Activated T-cell treated with anti-CD3 and anti-CD28 coated beads, Interleukin-2, amount 50 U/mL, for 4 hours (primary cell): ENCODE measurements at regions not wholly inside any gene's neighbourhood (a gene's known extent, or its start where the extent isn't known, plus 50 kb on each side); places are given as distances from the start of the nearest gene placed in this dataset.

ENCODE experiments used
- ATAC-seq, 2 donors: fragments of 200-7000 bp; cut with Tn5 transposase; one replicate each; pipeline ENCODE4 v1.10.0; 2021
- DNase-seq: peaks from one replicate; pipeline ENCODE4 v3.0.0-alpha.2; 2020
- H3K27me3 Mint-ChIP-seq: one replicate; pipeline ENCODE4 v1.8.0; 2021; ENCODE audit warnings: low read depth, mixed read lengths
- H3K36me3 Mint-ChIP-seq: one replicate; pipeline ENCODE4 v1.8.0; 2022; ENCODE audit warnings: mixed read lengths; ENCODE audit not compliant: insufficient read depth
- H3K4me1 Mint-ChIP-seq: one replicate; pipeline ENCODE4 v1.8.0; 2021; ENCODE audit warnings: low read depth, mixed read lengths
- H3K4me3 Mint-ChIP-seq: one replicate; pipeline ENCODE4 v1.8.0; 2021; ENCODE audit warnings: mild to moderate bottlenecking, moderate library complexity, mixed read lengths
- H3K9me3 Mint-ChIP-seq: one replicate; pipeline ENCODE4 v1.8.0; 2021; ENCODE audit warnings: mixed read lengths

DNA sequence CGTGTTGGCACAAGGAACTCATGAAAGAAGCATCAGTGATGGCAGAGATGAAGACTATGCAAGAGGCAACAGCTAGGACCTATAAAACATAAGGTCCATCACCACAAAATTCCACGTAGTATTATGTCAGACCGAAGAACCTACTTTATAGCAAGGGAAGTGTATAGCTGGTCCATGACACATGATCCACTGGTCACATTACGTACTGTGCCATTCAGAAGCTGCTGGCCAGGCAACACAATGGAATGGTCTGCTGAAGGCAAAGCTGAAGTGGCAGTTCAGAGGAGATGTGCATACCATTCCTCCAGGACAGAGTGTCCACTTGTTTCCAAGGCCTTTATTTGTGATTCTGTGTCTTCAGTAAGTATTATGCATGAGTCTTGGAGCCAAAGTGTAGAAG is 215.5 kb upstream of the UGT8 start:
- DNase-seq = no peak
- H3K27me3 Mint-ChIP-seq = peaks cover 6% of the 10 kb centered on the region
- no peaks in the 10 kb centered on the region for H3K4me1 Mint-ChIP-seq
- H3K4me3 Mint-ChIP-seq = no peak overlapping the region
- no peaks in the 10 kb centered on the region for H3K36me3 Mint-ChIP-seq
- no peak for ATAC-seq
- H3K9me3 Mint-ChIP-seq = no peaks in the 10 kb centered on the region

DNA sequence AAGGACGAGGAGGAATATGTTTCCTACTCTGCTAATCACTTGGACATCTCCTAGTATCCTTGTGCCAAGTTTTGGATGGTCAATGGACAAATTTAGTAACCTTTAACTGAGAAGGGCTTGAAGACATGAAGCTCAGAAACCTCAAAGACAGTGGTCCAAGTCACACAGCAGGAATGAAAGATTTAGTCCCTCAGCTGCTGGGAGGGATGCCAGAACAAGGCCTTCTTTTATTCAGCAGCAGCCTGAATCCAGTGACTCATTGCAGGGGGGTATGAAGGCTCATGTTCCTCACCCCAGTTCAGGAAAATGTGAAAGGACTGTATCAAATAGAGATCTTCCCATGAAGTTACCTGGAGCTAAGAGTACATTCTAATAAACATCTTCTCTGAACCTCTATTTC is 214.9 kb upstream of the UGT8 start:
- Mint-ChIP-seq H3K4me1 (no peaks in the 10 kb centered on the region), H3K9me3 (no peaks in the 10 kb centered on the region), H3K36me3 (no peaks in the 10 kb centered on the region), H3K27me3 (peaks cover 6% of the 10 kb centered on the region), H3K4me3 (no peak overlapping the region)
- ATAC-seq = no peak
- no peak for DNase-seq

DNA sequence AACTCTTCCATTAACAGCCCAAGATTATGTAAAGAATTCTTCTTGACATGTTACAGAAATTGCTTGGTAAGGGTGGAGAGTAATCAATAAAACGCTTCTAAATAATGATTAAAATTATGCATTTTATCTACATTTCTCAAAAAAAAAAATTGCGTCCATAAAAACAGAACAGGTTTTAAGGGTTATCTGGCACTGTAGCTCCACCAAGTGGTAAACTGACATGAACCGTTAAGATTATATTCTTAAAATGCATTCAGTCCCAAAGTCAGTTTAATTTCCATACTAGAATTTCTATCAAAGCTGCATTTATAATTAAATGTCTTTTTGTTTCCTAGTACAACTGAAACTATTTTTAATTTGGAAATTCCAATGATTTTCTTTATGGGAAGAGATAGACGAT is 214.0 kb upstream of the UGT8 start:
- H3K36me3 Mint-ChIP-seq = no peaks in the 10 kb centered on the region
- H3K27me3 Mint-ChIP-seq = peaks cover 6% of the 10 kb centered on the region
- no peak overlapping the region for H3K4me3 Mint-ChIP-seq
- no peak for DNase-seq
- ATAC-seq = no peak
- no peaks in the 10 kb centered on the region for H3K9me3 Mint-ChIP-seq
- no peaks in the 10 kb centered on the region for H3K4me1 Mint-ChIP-seq

DNA sequence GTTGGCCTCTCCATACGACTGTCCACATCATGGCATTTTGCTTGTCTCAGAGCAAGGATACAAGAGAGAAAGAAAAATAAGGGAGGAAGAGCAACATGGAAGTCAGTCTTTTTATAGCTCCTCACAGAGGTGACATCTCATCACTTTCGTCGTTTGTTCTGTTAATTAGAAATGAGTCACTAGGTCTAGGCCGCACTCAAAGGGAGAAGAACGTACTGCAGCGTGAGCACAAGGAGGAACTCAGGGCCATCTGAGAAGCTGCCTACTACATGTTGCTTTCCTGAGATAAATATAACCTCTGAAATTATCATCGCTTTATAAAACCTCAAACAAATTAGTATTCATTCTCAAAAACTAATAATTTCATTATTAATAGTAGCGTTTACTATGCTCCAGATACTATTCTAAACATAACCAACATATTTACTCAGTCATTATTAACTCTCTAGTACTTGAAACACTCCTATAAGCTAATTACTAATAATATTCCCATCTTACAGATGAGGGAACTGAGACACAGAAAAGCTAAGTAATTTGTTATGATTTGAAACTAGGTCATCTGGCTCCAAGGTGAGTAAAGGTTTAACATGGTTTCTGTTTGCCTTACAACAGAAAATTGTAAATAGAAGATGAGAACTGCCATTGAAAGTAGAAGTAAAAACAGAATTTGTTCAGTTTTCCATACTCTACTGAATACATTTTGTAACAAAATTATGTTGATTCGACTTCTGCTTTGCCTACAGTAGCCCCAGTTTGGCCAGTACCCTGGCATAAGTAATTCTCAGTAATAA is 213.2 kb upstream of the UGT8 start:
- Mint-ChIP-seq H3K36me3 (no peaks in the 10 kb centered on the region), H3K27me3 (peaks cover 6% of the 10 kb centered on the region), H3K9me3 (no peaks in the 10 kb centered on the region), H3K4me1 (no peaks in the 10 kb centered on the region), H3K4me3 (no peak overlapping the region)
- ATAC-seq (no peak), DNase-seq (no peak)

GRCh38 chr4:114386637-114387233 is 211.9 kb upstream of the UGT8 start:
- H3K4me1 Mint-ChIP-seq = no peaks in the 10 kb centered on the region
- no peaks in the 10 kb centered on the region for H3K9me3 Mint-ChIP-seq
- peaks cover 6% of the 10 kb centered on the region for H3K27me3 Mint-ChIP-seq
- ATAC-seq (no peak), DNase-seq (no peak)
- H3K4me3 Mint-ChIP-seq = no peak overlapping the region
- no peaks in the 10 kb centered on the region for H3K36me3 Mint-ChIP-seq

- H3K36me3 Mint-ChIP-seq = no peaks in the 10 kb centered on the region
- ATAC-seq = no peak
Measured at GRCh38 chr4:114389070-114389685, 209.4 kb upstream of the UGT8 start.

DNA sequence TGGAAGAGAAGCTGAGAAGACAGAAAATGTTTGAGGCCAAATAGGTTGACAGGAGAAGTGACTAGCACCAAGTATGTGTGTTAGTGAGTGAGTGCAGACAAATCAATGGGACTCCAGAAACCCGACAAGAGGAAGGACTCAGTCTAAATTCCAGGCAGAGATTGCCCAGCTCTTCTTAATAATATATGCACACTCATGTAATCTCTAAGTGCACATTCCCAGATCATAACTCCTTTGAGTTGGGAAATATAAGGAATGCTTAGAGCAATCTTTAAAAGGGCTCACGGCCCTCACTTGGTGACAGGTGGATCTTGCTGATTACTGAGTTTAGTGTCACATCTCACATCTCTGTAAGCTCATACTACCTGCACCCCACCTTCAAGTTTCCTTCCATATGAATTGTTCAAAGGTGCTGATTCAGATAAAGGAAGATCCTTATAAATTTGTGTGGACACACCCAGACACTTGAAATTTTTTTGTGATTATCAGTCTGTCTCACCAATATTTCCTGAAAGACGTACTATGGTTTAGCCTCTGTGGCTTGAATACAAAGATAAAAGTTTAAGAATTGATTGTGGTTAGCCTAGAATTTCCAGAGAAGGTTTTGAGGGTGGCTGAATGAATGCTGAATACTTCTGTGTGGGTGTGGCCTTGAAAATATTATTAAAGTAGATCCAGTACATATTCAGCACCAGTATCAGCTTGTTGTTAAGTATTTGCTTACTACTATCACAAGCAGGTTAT is 205.1 kb upstream of the UGT8 start:
- H3K4me1 Mint-ChIP-seq = peaks cover 8% of the 10 kb centered on the region
- no peak for ATAC-seq
- DNase-seq = no peak
- H3K36me3 Mint-ChIP-seq = no peaks in the 10 kb centered on the region
- H3K4me3 Mint-ChIP-seq = no peak overlapping the region
- no peaks in the 10 kb centered on the region for H3K9me3 Mint-ChIP-seq
- H3K27me3 Mint-ChIP-seq = peaks cover 5% of the 10 kb centered on the region

More at GRCh38 chr4:114389070-114389685, 209.4 kb upstream of the UGT8 start:
- Mint-ChIP-seq H3K9me3 (no peaks in the 10 kb centered on the region), H3K27me3 (peaks cover 6% of the 10 kb centered on the region), H3K4me1 (peaks cover 3% of the 10 kb centered on the region), H3K4me3 (no peak overlapping the region)
- no peak for DNase-seq

- H3K27me3 Mint-ChIP-seq = peaks cover 4% of the 10 kb centered on the region
- no peak for ATAC-seq
- no peak overlapping the region for H3K4me3 Mint-ChIP-seq
- no peaks in the 10 kb centered on the region for H3K9me3 Mint-ChIP-seq
- H3K36me3 Mint-ChIP-seq = no peaks in the 10 kb centered on the region
- H3K4me1 Mint-ChIP-seq = peaks cover 8% of the 10 kb centered on the region
- DNase-seq = no peak
Measured at GRCh38 chr4:114396808-114397207, 201.8 kb upstream of the UGT8 start.

DNA sequence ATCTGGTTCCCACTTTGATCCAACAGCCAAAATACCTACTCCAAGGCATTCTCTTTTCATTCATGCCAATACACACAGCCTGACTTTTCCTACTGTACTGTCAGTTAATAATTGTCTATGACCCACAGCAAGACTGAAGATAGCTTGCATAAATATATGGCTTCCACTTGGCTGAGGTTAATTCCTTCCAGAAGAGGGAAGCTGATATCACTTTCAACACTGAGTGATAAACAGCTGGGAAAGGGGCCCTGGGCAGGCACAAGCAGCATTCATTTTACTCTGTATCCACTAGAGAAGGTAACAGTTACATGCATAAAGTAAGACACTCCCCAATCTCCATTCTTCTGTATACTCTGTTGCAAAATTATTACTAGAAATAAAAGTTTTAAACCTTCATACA is 200.2 kb upstream of the UGT8 start:
- no peak for DNase-seq
- ATAC-seq = no peak
- Mint-ChIP-seq H3K27me3 (peaks cover 4% of the 10 kb centered on the region), H3K9me3 (no peaks in the 10 kb centered on the region), H3K4me1 (peaks cover 8% of the 10 kb centered on the region), H3K4me3 (no peak overlapping the region), H3K36me3 (no peaks in the 10 kb centered on the region)

- Mint-ChIP-seq H3K9me3 (peaks cover under 1% of the 10 kb centered on the region), H3K4me1 (peaks cover 5% of the 10 kb centered on the region), H3K36me3 (no peaks in the 10 kb centered on the region), H3K27me3 (peaks cover 4% of the 10 kb centered on the region), H3K4me3 (no peak overlapping the region)
- ATAC-seq (no peak), DNase-seq (no peak)
Measured at GRCh38 chr4:114399105-114399504, 199.5 kb upstream of the UGT8 start.

DNA sequence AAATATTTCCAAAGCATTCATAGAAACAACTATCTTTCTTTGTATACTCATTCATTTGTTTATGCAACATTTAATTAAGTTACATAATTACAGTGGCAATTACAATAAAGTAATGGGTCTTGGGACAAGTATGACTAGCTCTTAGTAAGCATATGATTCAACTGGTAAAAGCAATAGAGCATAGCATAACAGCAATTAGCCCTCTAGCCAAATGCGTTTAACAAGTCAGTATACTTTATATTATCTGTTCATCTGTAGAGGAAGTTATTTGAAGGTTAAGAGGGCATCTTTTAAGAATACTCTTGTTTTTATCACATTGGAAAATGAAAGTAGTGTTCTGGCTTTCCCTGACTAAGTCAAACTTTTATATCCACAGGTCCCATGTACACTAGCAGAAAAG is 198.1 kb upstream of the UGT8 start:
- no peaks in the 10 kb centered on the region for H3K36me3 Mint-ChIP-seq
- no peak overlapping the region for H3K4me3 Mint-ChIP-seq
- peaks cover 6% of the 10 kb centered on the region for H3K27me3 Mint-ChIP-seq
- peaks cover 7% of the 10 kb centered on the region for H3K9me3 Mint-ChIP-seq
- peaks cover 5% of the 10 kb centered on the region for H3K4me1 Mint-ChIP-seq
- no peak for DNase-seq
- no peak for ATAC-seq

GRCh38 chr4:114401483-114401882 is 197.1 kb upstream of the UGT8 start:
- Mint-ChIP-seq H3K9me3 (peaks cover 7% of the 10 kb centered on the region), H3K27me3 (peaks cover 6% of the 10 kb centered on the region), H3K4me1 (peaks cover 3% of the 10 kb centered on the region), H3K4me3 (no peak overlapping the region), H3K36me3 (no peaks in the 10 kb centered on the region)
- DNase-seq = no peak
- ATAC-seq = no peak

DNA sequence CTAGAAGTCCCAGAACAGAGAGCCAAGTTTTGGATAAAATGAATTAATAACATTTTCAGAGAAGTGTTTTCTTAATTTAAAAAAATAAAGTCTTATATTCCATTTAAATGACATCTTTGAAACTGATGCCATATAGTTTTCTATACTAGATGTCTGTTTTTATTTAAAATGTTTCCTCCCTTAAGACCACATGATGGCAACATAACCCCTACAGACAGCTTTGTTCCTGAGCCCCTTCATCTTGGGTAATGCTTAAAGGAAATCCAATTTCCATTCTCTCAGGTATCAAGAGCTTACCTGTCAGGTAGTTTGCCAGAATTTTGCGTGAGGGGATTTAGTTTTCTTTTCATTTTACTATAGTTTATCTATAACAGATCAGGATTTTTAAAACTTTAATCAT is 181.4 kb upstream of the UGT8 start:
- H3K36me3 Mint-ChIP-seq = no peaks in the 10 kb centered on the region
- no peak for ATAC-seq
- DNase-seq = no peak
- no peaks in the 10 kb centered on the region for H3K27me3 Mint-ChIP-seq
- no peaks in the 10 kb centered on the region for H3K4me1 Mint-ChIP-seq
- peaks cover 6% of the 10 kb centered on the region for H3K9me3 Mint-ChIP-seq
- H3K4me3 Mint-ChIP-seq = no peak overlapping the region

DNA sequence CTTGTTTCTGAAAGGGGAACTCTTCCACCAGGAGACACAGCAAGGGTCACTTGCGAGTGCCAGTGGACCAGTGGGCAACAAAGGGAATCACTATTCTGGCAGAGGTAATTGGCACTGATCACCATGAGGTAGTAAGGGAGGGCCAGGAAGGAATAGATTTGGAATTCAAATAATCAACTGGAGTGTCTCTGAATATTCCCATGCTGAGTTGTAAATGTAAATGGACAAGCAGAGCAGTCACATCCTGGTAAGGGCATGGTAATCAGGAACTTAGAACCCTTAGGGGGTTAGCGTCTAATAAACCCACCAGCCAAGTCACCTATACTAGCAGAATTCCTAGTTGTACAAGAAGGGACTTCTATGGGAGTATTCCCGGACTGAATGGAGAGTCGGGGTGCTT is 178.5 kb upstream of the UGT8 start:
- Mint-ChIP-seq H3K4me3 (no peak overlapping the region), H3K36me3 (no peaks in the 10 kb centered on the region), H3K4me1 (no peaks in the 10 kb centered on the region), H3K27me3 (no peaks in the 10 kb centered on the region), H3K9me3 (no peaks in the 10 kb centered on the region)
- ATAC-seq (no peak), DNase-seq (no peak)
